AG10803 (cell line): ENCODE measurements at regions not wholly inside any gene's neighbourhood (a gene's known extent, or its start where the extent isn't known, plus 50 kb on each side); places are given as distances from the start of the nearest gene placed in this dataset.

Experiments
- DNase-seq: peaks from one replicate; pipeline ENCODE4 v3.0.0; 2010; ENCODE audit warnings: low read depth
- H3K4me3 ChIP-seq: 2 replicates; pipeline ENCODE4 v1.5.1; 2011; ENCODE audit warnings: mild to moderate bottlenecking, low read length, control low read depth
- CTCF ChIP-seq: conservative IDR thresholded peaks from 2 replicates; pipeline ENCODE4 v1.5.1; 2011; ENCODE audit warnings: mild to moderate bottlenecking, low read length, control low read depth, inconsistent platforms

- H3K4me3 ChIP-seq = no peak overlapping the region
- peak; percentile 3 for DNase-seq
- no peak for TF ChIP-seq CTCF
Observed at GRCh38 chr12:45612044-45612794, 117.3 kb upstream of the ARID2 start.

GRCh38 chr12:45613296-45613695, 116.2 kb upstream of the ARID2 start:
- TF ChIP-seq CTCF = no peak
- peak; percentile 1 for DNase-seq
- H3K4me3 ChIP-seq = no peak overlapping the region

- H3K4me3 ChIP-seq = no peak overlapping the region
- no peak for DNase-seq
- TF ChIP-seq CTCF = no peak
Observed at GRCh38 chr12:45613855-45614254, 115.7 kb upstream of the ARID2 start.

- no peak for TF ChIP-seq CTCF
- H3K4me3 ChIP-seq = no peak overlapping the region
- DNase-seq = peak; percentile 37
Observed at GRCh38 chr12:45615268-45615667, 114.2 kb upstream of the ARID2 start.

GRCh38 chr12:45619736-45620135, 109.8 kb upstream of the ARID2 start:
- DNase-seq = no peak
- no peak overlapping the region for H3K4me3 ChIP-seq
- TF ChIP-seq CTCF = no peak

- H3K4me3 ChIP-seq = no peak overlapping the region
- TF ChIP-seq CTCF = no peak
- no peak for DNase-seq
Observed at GRCh38 chr12:45621703-45622102, 107.8 kb upstream of the ARID2 start.

GRCh38 chr12:45622210-45622937, 107.1 kb upstream of the ARID2 start:
- H3K4me3 ChIP-seq = no peak overlapping the region
- TF ChIP-seq CTCF = no peak
- no peak for DNase-seq
